ENCODE measurements at regions not wholly inside any gene's neighbourhood (a gene's known extent, or its start where the extent isn't known, plus 50 kb on each side); places are given as distances from the start of the nearest gene placed in this dataset.

- DNase-seq (ENCODE audit: low spot score): no peak
- in situ Hi-C loops (cut with HindIII; ENCODE audit: low sequenced_read_pairs): no loop called here
Measured at GRCh38 chr15:77733579-77734300, 101.0 kb upstream of the LINGO1 start.

- no peak for DNase-seq (ENCODE audit: low spot score)
- in situ Hi-C loops (cut with HindIII; ENCODE audit: low sequenced_read_pairs): no loop called here
Measured at GRCh38 chr15:77732514-77733335, 100.0 kb upstream of the LINGO1 start.

GRCh38 chr15:77731945-77732344 lies 99.2 kb upstream of the LINGO1 start:
- in situ Hi-C loops (cut with HindIII; ENCODE audit: low sequenced_read_pairs): no loop called here
- DNase-seq (ENCODE audit: low spot score): no peak

GRCh38 chr15:77731067-77731466 lies 98.4 kb upstream of the LINGO1 start:
- no peak for DNase-seq (ENCODE audit: low spot score)
- in situ Hi-C loops (cut with HindIII; ENCODE audit: low sequenced_read_pairs): no loop called here

GRCh38 chr15:77727635-77728304 lies 95.1 kb upstream of the LINGO1 start:
- no peak for DNase-seq (ENCODE audit: low spot score)
- in situ Hi-C loops (cut with HindIII; ENCODE audit: low sequenced_read_pairs): no loop called here

- no peak for DNase-seq (ENCODE audit: low spot score)
- in situ Hi-C loops (cut with HindIII; ENCODE audit: low sequenced_read_pairs): no loop called here
Measured at GRCh38 chr15:77724715-77725114, 92.0 kb upstream of the LINGO1 start.

- in situ Hi-C loops (cut with HindIII; ENCODE audit: low sequenced_read_pairs): no loop called here
- DNase-seq (ENCODE audit: low spot score): no peak
Measured at GRCh38 chr15:77723756-77724155, 91.0 kb upstream of the LINGO1 start.

GRCh38 chr15:77722759-77723460 lies 90.2 kb upstream of the LINGO1 start:
- no peak for DNase-seq (ENCODE audit: low spot score)
- in situ Hi-C loops (cut with HindIII; ENCODE audit: low sequenced_read_pairs): no loop called here

GRCh38 chr15:77721963-77722362 lies 89.3 kb upstream of the LINGO1 start:
- in situ Hi-C loops (cut with HindIII; ENCODE audit: low sequenced_read_pairs): no loop called here
- no peak for DNase-seq (ENCODE audit: low spot score)

- DNase-seq (ENCODE audit: low spot score): no peak
Measured at GRCh38 chr15:77720655-77721054, 87.9 kb upstream of the LINGO1 start.

GRCh38 chr15:77720173-77720572 lies 87.5 kb upstream of the LINGO1 start:
- DNase-seq (ENCODE audit: low spot score): no peak
- in situ Hi-C loops (cut with HindIII; ENCODE audit: low sequenced_read_pairs): no loop called here

More at GRCh38 chr15:77720655-77721054, 87.9 kb upstream of the LINGO1 start:
- in situ Hi-C loops (cut with HindIII; ENCODE audit: low sequenced_read_pairs): no loop called here

- in situ Hi-C loops (cut with HindIII; ENCODE audit: low sequenced_read_pairs): no loop called here
Measured at GRCh38 chr15:77719450-77719849, 86.7 kb upstream of the LINGO1 start.

GRCh38 chr15:77717333-77717990 lies 84.8 kb upstream of the LINGO1 start:
- in situ Hi-C loops (cut with HindIII; ENCODE audit: low sequenced_read_pairs): no loop called here
- DNase-seq (ENCODE audit: low spot score): no peak

More at GRCh38 chr15:77719450-77719849, 86.7 kb upstream of the LINGO1 start:
- DNase-seq (ENCODE audit: low spot score): no peak

- no peak for DNase-seq (ENCODE audit: low spot score)
- in situ Hi-C loops (cut with HindIII; ENCODE audit: low sequenced_read_pairs): no loop called here
Measured at GRCh38 chr15:77716632-77717332, 84.1 kb upstream of the LINGO1 start.

GRCh38 chr15:77715860-77716259 lies 83.1 kb upstream of the LINGO1 start:
- no peak for DNase-seq (ENCODE audit: low spot score)
- in situ Hi-C loops (cut with HindIII; ENCODE audit: low sequenced_read_pairs): no loop called here

GRCh38 chr15:77715051-77715450 lies 82.3 kb upstream of the LINGO1 start:
- no peak for DNase-seq (ENCODE audit: low spot score)
- in situ Hi-C loops (cut with HindIII; ENCODE audit: low sequenced_read_pairs): no loop called here

- DNase-seq (ENCODE audit: low spot score): no peak
- in situ Hi-C loops (cut with HindIII; ENCODE audit: low sequenced_read_pairs): no loop called here
Measured at GRCh38 chr15:77714555-77714954, 81.8 kb upstream of the LINGO1 start.

- in situ Hi-C loops (cut with HindIII; ENCODE audit: low sequenced_read_pairs): no loop called here
Measured at GRCh38 chr15:77714023-77714422, 81.3 kb upstream of the LINGO1 start.

More at GRCh38 chr15:77714023-77714422, 81.3 kb upstream of the LINGO1 start:
- DNase-seq (ENCODE audit: low spot score): no peak

Data from G401 (cell line).